ENCODE measurements at regions not wholly inside any gene's neighbourhood (a gene's known extent, or its start where the extent isn't known, plus 50 kb on each side); places are given as distances from the start of the nearest gene placed in this dataset.

GRCh38 chrX:30153175-30153880 is 62.0 kb upstream of the MAGEB2 start:
- ChIA-PET POLR2A (no interaction called here), CTCF (no interaction called here)
- Histone ChIP-seq H3K4me2 (no peak overlapping the region), H3F3A (replicated peaks; ENCODE audit: insufficient read depth) (no peaks in the 10 kb centered on the region), H3K36me3 (replicated peaks in 1 of 2; ENCODE audit: control insufficient read depth in 1 of 2, insufficient read depth in 2 of 2, low read length in 1 of 2) (no peaks in the 10 kb centered on the region), H3K9ac (no peak overlapping the region), H3K27ac (ENCODE audit: low read depth in 2 of 2, low read length in 1 of 2) (no peak overlapping the region), H2AFZ (ENCODE audit: low read depth) (no peak overlapping the region), H3K27me3 (ENCODE audit: insufficient read depth) (no peaks in the 10 kb centered on the region; the same call in 1 of the 2 replicates), H3K79me2 (ENCODE audit: insufficient read depth) (no peaks in the 10 kb centered on the region), H3K9me2 (no peaks in the 10 kb centered on the region), H4K20me1 (ENCODE audit: insufficient read depth) (no peaks in the 10 kb centered on the region), H3K9me3 (no peaks in the 10 kb centered on the region), H3K4me1 (ENCODE audit: control insufficient read depth in 1 of 2, insufficient read depth in 2 of 2, low read depth in 1 of 2, low read length in 1 of 2) (no peaks in the 10 kb centered on the region), H3K4me3 (ENCODE audit: low read depth in 2 of 2, low read length in 1 of 2) (no peak overlapping the region)
- DNase-seq = no peak
- TF ChIP-seq NRF1 (IDR thresholded peaks at IDR 0.05; ENCODE audit: low read depth, low read length) (no peak), SMC3 (IDR thresholded peaks at IDR 0.05; ENCODE audit: low read depth, low read length) (no peak), CHD2 (IDR thresholded peaks at IDR 0.05; ENCODE audit: low read length, partially characterized antibody) (no peak)
- 20% methylated on average over 7 of the region's 7 CpGs for WGBS (ENCODE audit: low lambda C conversion rate)

DNA sequence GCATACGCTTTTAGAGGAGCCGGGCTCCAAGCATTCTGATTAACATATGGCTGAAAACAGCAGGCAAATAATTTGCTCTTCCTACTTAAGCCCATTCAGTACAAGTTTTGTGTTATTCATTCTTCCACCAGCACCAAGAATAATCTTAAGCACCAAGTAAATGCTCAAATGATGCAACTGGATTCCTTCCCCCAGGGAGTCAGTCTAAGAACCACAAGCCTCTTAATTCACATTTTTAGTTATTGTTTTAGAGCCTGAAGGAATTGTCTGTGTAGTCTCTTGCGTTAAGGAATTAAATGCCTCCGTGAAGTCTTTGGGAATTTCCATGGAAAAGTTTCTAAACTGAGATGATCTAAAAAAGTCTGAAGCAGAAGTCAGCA is 61.5 kb upstream of the MAGEB2 start:
- no peaks in the 10 kb centered on the region for H4K20me1 ChIP-seq (ENCODE audit: insufficient read depth)
- H3K9me3 ChIP-seq = no peaks in the 10 kb centered on the region
- ChIA-PET POLR2A (no interaction called here), CTCF (no interaction called here)
- 10% methylated on average over 4 of the region's 4 CpGs for WGBS (ENCODE audit: low lambda C conversion rate)
- no peak overlapping the region for H3K4me2 ChIP-seq
- H2AFZ ChIP-seq (ENCODE audit: low read depth) = no peak overlapping the region
- no peaks in the 10 kb centered on the region for H3K36me3 ChIP-seq (replicated peaks in 1 of 2; ENCODE audit: control insufficient read depth in 1 of 2, insufficient read depth in 2 of 2, low read length in 1 of 2)
- no peak for DNase-seq
- no peaks in the 10 kb centered on the region for H3K9me2 ChIP-seq
- H3K27me3 ChIP-seq (ENCODE audit: insufficient read depth) = no peaks in the 10 kb centered on the region; the same call in 1 of the 2 replicates
- H3K79me2 ChIP-seq (ENCODE audit: insufficient read depth) = no peaks in the 10 kb centered on the region
- no peak overlapping the region for H3K9ac ChIP-seq
- H3K27ac ChIP-seq (ENCODE audit: low read depth in 2 of 2, low read length in 1 of 2) = no peak overlapping the region
- no peak overlapping the region for H3K4me3 ChIP-seq (ENCODE audit: low read depth in 2 of 2, low read length in 1 of 2)
- H3K4me1 ChIP-seq (ENCODE audit: control insufficient read depth in 1 of 2, insufficient read depth in 2 of 2, low read depth in 1 of 2, low read length in 1 of 2) = no peaks in the 10 kb centered on the region
- H3F3A ChIP-seq (replicated peaks; ENCODE audit: insufficient read depth) = no peaks in the 10 kb centered on the region
- TF ChIP-seq TEAD4 (IDR thresholded peaks at IDR 0.05; ENCODE audit: borderline replicate concordance, insufficient read depth) = no peak
- TF ChIP-seq FOXM1 (IDR thresholded peaks at IDR 0.05; ENCODE audit: low read depth) = no peak
- TF ChIP-seq FOXJ3 (CRISPR knock-in tag; IDR thresholded peaks at IDR 0.05) = no peak
- no peak for TF ChIP-seq FOSL2 (IDR thresholded peaks at IDR 0.05; ENCODE audit: borderline replicate concordance, low read depth)
- TF ChIP-seq SIN3A (IDR thresholded peaks at IDR 0.05; ENCODE audit: borderline replicate concordance, low read depth, low read length) = no peak
- TF ChIP-seq, protein P1, sequence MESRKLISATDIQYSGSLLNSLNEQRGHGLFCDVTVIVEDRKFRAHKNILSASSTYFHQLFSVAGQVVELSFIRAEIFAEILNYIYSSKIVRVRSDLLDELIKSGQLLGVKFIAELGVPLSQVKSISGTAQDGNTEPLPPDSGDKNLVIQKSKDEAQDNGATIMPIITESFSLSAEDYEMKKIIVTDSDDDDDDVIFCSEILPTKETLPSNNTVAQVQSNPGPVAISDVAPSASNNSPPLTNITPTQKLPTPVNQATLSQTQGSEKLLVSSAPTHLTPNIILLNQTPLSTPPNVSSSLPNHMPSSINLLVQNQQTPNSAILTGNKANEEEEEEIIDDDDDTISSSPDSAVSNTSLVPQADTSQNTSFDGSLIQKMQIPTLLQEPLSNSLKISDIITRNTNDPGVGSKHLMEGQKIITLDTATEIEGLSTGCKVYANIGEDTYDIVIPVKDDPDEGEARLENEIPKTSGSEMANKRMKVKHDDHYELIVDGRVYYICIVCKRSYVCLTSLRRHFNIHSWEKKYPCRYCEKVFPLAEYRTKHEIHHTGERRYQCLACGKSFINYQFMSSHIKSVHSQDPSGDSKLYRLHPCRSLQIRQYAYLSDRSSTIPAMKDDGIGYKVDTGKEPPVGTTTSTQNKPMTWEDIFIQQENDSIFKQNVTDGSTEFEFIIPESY (IDR thresholded peaks at IDR 0.05; ENCODE audit: borderline replicate concordance, low read depth) = no peak
- TF ChIP-seq RAD21 (IDR thresholded peaks at IDR 0.05; ENCODE audit: low read length) = no peak
- TF ChIP-seq NRF1 (IDR thresholded peaks at IDR 0.05; ENCODE audit: low read depth, low read length) = no peak
- TF ChIP-seq RXRA (IDR thresholded peaks at IDR 0.05; ENCODE audit: borderline replicate concordance, low read depth) = no peak
- no peak for TF ChIP-seq POLR2AphosphoS5 (IDR thresholded peaks at IDR 0.05; ENCODE audit: low read depth, low read length)
- TF ChIP-seq, protein P2, sequence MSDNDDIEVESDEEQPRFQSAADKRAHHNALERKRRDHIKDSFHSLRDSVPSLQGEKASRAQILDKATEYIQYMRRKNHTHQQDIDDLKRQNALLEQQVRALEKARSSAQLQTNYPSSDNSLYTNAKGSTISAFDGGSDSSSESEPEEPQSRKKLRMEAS (IDR thresholded peaks at IDR 0.05; ENCODE audit: low read depth) = no peak
- TF ChIP-seq, protein P3, sequence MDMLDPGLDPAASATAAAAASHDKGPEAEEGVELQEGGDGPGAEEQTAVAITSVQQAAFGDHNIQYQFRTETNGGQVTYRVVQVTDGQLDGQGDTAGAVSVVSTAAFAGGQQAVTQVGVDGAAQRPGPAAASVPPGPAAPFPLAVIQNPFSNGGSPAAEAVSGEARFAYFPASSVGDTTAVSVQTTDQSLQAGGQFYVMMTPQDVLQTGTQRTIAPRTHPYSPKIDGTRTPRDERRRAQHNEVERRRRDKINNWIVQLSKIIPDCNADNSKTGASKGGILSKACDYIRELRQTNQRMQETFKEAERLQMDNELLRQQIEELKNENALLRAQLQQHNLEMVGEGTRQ (IDR thresholded peaks at IDR 0.05; ENCODE audit: borderline replicate concordance, low read depth, low read length) = no peak

All from SK-N-SH (cell line).